ENCODE measurements at regions not wholly inside any gene's neighbourhood (a gene's known extent, or its start where the extent isn't known, plus 50 kb on each side); places are given as distances from the start of the nearest gene placed in this dataset.
"Not testable (repeated sequence)": the region's sequence is repeated elsewhere in the genome, so short reads cannot be mapped to it uniquely, and the experiment has no call there.

GRCh38 chr12:124699909-124700308 lies 132.5 kb upstream of the NCOR2 start:
- Histone ChIP-seq H3F3A (ENCODE audit: insufficient read depth, low read depth) (peaks cover 9% of the 10 kb centered on the region; the same call in 1 of the 2 replicates), H3K27ac (no peak overlapping the region), H3K79me2 (ENCODE audit: low read depth) (no peaks in the 10 kb centered on the region), H2AFZ (no peak overlapping the region), H3K9me2 (ENCODE audit: insufficient read depth) (no peaks in the 10 kb centered on the region), H3K9me3 (ENCODE audit: insufficient read depth, low read depth) (no peaks in the 10 kb centered on the region), H3K4me1 (replicated peaks; ENCODE audit: insufficient read depth) (peaks cover 36% of the 10 kb centered on the region), H3K27me3 (ENCODE audit: insufficient read depth, low read depth) (no peaks in the 10 kb centered on the region), H3K4me3 (no peak overlapping the region), H3K36me3 (ENCODE audit: low read depth) (no peaks in the 10 kb centered on the region), H3K4me2 (no peak overlapping the region), H4K20me1 (ENCODE audit: insufficient read depth) (no peaks in the 10 kb centered on the region)
- intact Hi-C loops (cut with micrococcal nuclease; ENCODE audit: unreplicated experiment), result no loop called here
- POLR2A ChIA-PET (ENCODE audit: unreplicated experiment), result no interaction called here
- BruUV-seq (replicated peaks), result no TSS peak
- no peak for DNase-seq
- CTCF ChIA-PET, result no interaction called here
- TF ChIP-seq EZH2 (IDR thresholded peaks at IDR 0.05; ENCODE audit: low read depth) (no peak), CTCF (conservative IDR thresholded peaks at IDR 0.05) (no peak)

GRCh38 chr12:124698998-124699305 lies 131.5 kb upstream of the NCOR2 start:
- CTCF ChIA-PET, result no interaction called here
- no peak for DNase-seq
- H3K9me2 ChIP-seq (ENCODE audit: insufficient read depth), result no peaks in the 10 kb centered on the region
- H3K4me1 ChIP-seq (replicated peaks; ENCODE audit: insufficient read depth), result peaks cover 30% of the 10 kb centered on the region
- no peaks in the 10 kb centered on the region for H3K27me3 ChIP-seq (ENCODE audit: insufficient read depth, low read depth)
- H3F3A ChIP-seq (ENCODE audit: insufficient read depth, low read depth), result peaks cover 6% of the 10 kb centered on the region; the same call in 1 of the 2 replicates
- H3K4me2 ChIP-seq, result no peak overlapping the region
- no peaks in the 10 kb centered on the region for H3K79me2 ChIP-seq (ENCODE audit: low read depth)
- TF ChIP-seq EZH2 (IDR thresholded peaks at IDR 0.05; ENCODE audit: low read depth), result no peak
- no peaks in the 10 kb centered on the region for H4K20me1 ChIP-seq (ENCODE audit: insufficient read depth)
- no peaks in the 10 kb centered on the region for H3K9me3 ChIP-seq (ENCODE audit: insufficient read depth, low read depth)
- no peak overlapping the region for H2AFZ ChIP-seq
- no TSS peak for BruUV-seq (replicated peaks)
- POLR2A ChIA-PET (ENCODE audit: unreplicated experiment), result no interaction called here
- intact Hi-C loops (cut with micrococcal nuclease; ENCODE audit: unreplicated experiment), result no loop called here
- no peak overlapping the region for H3K4me3 ChIP-seq
- H3K36me3 ChIP-seq (ENCODE audit: low read depth), result no peaks in the 10 kb centered on the region
- no peak overlapping the region for H3K27ac ChIP-seq

GRCh38 chr12:124698211-124698997 lies 131.0 kb upstream of the NCOR2 start:
- intact Hi-C loops (cut with micrococcal nuclease; ENCODE audit: unreplicated experiment), result no loop called here
- no TSS peak for BruUV-seq (replicated peaks)
- no peaks in the 10 kb centered on the region for H3K79me2 ChIP-seq (ENCODE audit: low read depth)
- H3K27ac ChIP-seq, result no peak overlapping the region
- no peak overlapping the region for H3K4me2 ChIP-seq
- no peaks in the 10 kb centered on the region for H3K9me2 ChIP-seq (ENCODE audit: insufficient read depth)
- no peaks in the 10 kb centered on the region for H4K20me1 ChIP-seq (ENCODE audit: insufficient read depth)
- no peak for DNase-seq
- peaks cover 25% of the 10 kb centered on the region for H3K4me1 ChIP-seq (replicated peaks; ENCODE audit: insufficient read depth)
- TF ChIP-seq EZH2 (IDR thresholded peaks at IDR 0.05; ENCODE audit: low read depth) (no peak), CTCF (conservative IDR thresholded peaks at IDR 0.05) (no peak)
- no peaks in the 10 kb centered on the region for H3K9me3 ChIP-seq (ENCODE audit: insufficient read depth, low read depth)
- CTCF ChIA-PET, result no interaction called here
- H3K4me3 ChIP-seq, result no peak overlapping the region
- no peak overlapping the region for H2AFZ ChIP-seq
- no peaks in the 10 kb centered on the region for H3K27me3 ChIP-seq (ENCODE audit: insufficient read depth, low read depth)
- H3F3A ChIP-seq (ENCODE audit: insufficient read depth, low read depth), result peaks cover 3% of the 10 kb centered on the region; the same call in 1 of the 2 replicates
- POLR2A ChIA-PET (ENCODE audit: unreplicated experiment), result interaction anchor here (0.6 kb wide), 1 partner anchor 37 kb away, joined by 4 read pairs; no protein-coding TSS in a partner anchor
- H3K36me3 ChIP-seq (ENCODE audit: low read depth), result no peaks in the 10 kb centered on the region

GRCh38 chr12:124697722-124698121 lies 130.3 kb upstream of the NCOR2 start:
- peaks cover 18% of the 10 kb centered on the region for H3K4me1 ChIP-seq (replicated peaks; ENCODE audit: insufficient read depth)
- CTCF ChIA-PET; DNase-seq; H3K79me2 ChIP-seq (ENCODE audit: low read depth); H3K9me2 ChIP-seq (ENCODE audit: insufficient read depth); H3F3A ChIP-seq (ENCODE audit: insufficient read depth, low read depth); BruUV-seq (replicated peaks); H3K27me3 ChIP-seq (ENCODE audit: insufficient read depth, low read depth); H3K27ac ChIP-seq; H3K9me3 ChIP-seq (ENCODE audit: insufficient read depth, low read depth); intact Hi-C loops (cut with micrococcal nuclease; ENCODE audit: unreplicated experiment); H3K4me3 ChIP-seq; H2AFZ ChIP-seq; H4K20me1 ChIP-seq (ENCODE audit: insufficient read depth); H3K36me3 ChIP-seq (ENCODE audit: low read depth); H3K4me2 ChIP-seq: not testable (repeated sequence)
- POLR2A ChIA-PET (ENCODE audit: unreplicated experiment), result interaction anchor here (0.6 kb wide), 1 partner anchor 37 kb away, joined by 4 read pairs; no protein-coding TSS in a partner anchor
